H9 (cell line): ENCODE measurements at regions not wholly inside any gene's neighbourhood (a gene's known extent, or its start where the extent isn't known, plus 50 kb on each side); places are given as distances from the start of the nearest gene placed in this dataset.
"Not testable (repeated sequence)": the region's sequence is repeated elsewhere in the genome, so short reads cannot be mapped to it uniquely, and the experiment has no call there.

Experiments used
- DNase-seq: peaks from one replicate; pipeline ENCODE4 v3.0.0-alpha.2; 2017
- H2AFZ ChIP-seq: one replicate; pipeline ENCODE4 v1.6.1; 2013; ENCODE audit warnings: mild to moderate bottlenecking, low read length, control low read depth, moderate library complexity
- H2AK5ac ChIP-seq: 2 replicates; pipeline ENCODE4 v1.6.1; 2013; ENCODE audit warnings: low read length, control low read depth, mixed read lengths; ENCODE audit not compliant: insufficient read length
- H2BK120ac ChIP-seq: one replicate; pipeline ENCODE4 v1.6.1; 2013; ENCODE audit warnings: low read depth, mild to moderate bottlenecking, low read length, control low read depth, inconsistent platforms; ENCODE audit not compliant: poor library complexity, severe bottlenecking
- H2BK12ac ChIP-seq: 2 replicates; pipeline ENCODE4 v1.6.1; 2013; ENCODE audit warnings: low read length, control low read depth, mixed read lengths, low read depth; ENCODE audit not compliant: insufficient read length
- H2BK15ac ChIP-seq: 2 replicates; pipeline ENCODE4 v1.6.1; 2013; ENCODE audit warnings: low read depth, low read length, control low read depth
- H2BK20ac ChIP-seq: one replicate; pipeline ENCODE4 v1.6.1; 2013; ENCODE audit warnings: low read depth, mild to moderate bottlenecking, low read length, control low read depth, inconsistent platforms; ENCODE audit not compliant: poor library complexity, severe bottlenecking
- H2BK5ac ChIP-seq: 2 replicates; pipeline ENCODE4 v1.6.1; 2013; ENCODE audit warnings: low read length, control low read depth, mixed read lengths; ENCODE audit not compliant: insufficient read length
- H3K14ac ChIP-seq: 2 replicates; pipeline ENCODE4 v1.6.1; 2013; ENCODE audit warnings: low read length, control low read depth; ENCODE audit not compliant: insufficient read depth
- H3K18ac ChIP-seq: 2 replicates; pipeline ENCODE4 v1.6.1; 2013; ENCODE audit warnings: low read depth, mild to moderate bottlenecking, mixed read lengths, low read length, control low read depth; ENCODE audit not compliant: insufficient read length
- H3K23ac ChIP-seq: 2 replicates; pipeline ENCODE4 v1.6.1; 2013; ENCODE audit warnings: low read length, control low read depth, mixed read lengths, low read depth; ENCODE audit not compliant: insufficient read length
- H3K23me2 ChIP-seq: 2 replicates; pipeline ENCODE4 v1.6.1; 2013; ENCODE audit warnings: low read depth, mild to moderate bottlenecking, mixed read lengths, low read length, control low read depth; ENCODE audit not compliant: insufficient read length, poor library complexity, severe bottlenecking
- H3K27ac ChIP-seq: 2 replicates; pipeline ENCODE4 v1.5.1; 2013; ENCODE audit warnings: low read length, control low read depth, mixed read lengths, low read depth; ENCODE audit not compliant: insufficient read length
- H3K27me3 ChIP-seq: 2 replicates; pipeline ENCODE4 v1.6.1; 2013; ENCODE audit warnings: low read length, control low read depth, inconsistent platforms; ENCODE audit not compliant: insufficient read depth
- H3K4ac ChIP-seq: 2 replicates; pipeline ENCODE4 v1.6.1; 2013; ENCODE audit warnings: low read depth, mild to moderate bottlenecking, control low read depth, inconsistent platforms, low read length, moderate library complexity
- H3K4me1 ChIP-seq: 2 replicates; pipeline ENCODE4 v1.6.1; 2013; ENCODE audit warnings: low read length, control low read depth, inconsistent platforms; ENCODE audit not compliant: insufficient read depth
- H3K4me2 ChIP-seq: 2 replicates; pipeline ENCODE4 v1.6.1; 2013; ENCODE audit warnings: low read length, control low read depth, mixed read lengths; ENCODE audit not compliant: insufficient read length, insufficient read depth
- H3K56ac ChIP-seq: 2 replicates; pipeline ENCODE4 v1.6.1; 2013; ENCODE audit warnings: low read depth, mild to moderate bottlenecking, mixed read lengths, low read length, control low read depth; ENCODE audit not compliant: insufficient read length
- H3K79me1 ChIP-seq: 2 replicates; pipeline ENCODE4 v1.6.1; 2013; ENCODE audit warnings: low read depth, mild to moderate bottlenecking, moderate library complexity, low read length, control low read depth, inconsistent platforms; ENCODE audit not compliant: insufficient read depth, poor library complexity, severe bottlenecking
- H3K79me2 ChIP-seq: 2 replicates; pipeline ENCODE4 v1.6.1; 2013; ENCODE audit warnings: low read length, control low read depth, inconsistent platforms; ENCODE audit not compliant: insufficient read depth
- H3K9ac ChIP-seq: 2 replicates; pipeline ENCODE4 v1.6.1; 2013; ENCODE audit warnings: low read length, control low read depth, mixed read lengths; ENCODE audit not compliant: insufficient read length; ENCODE audit errors: extremely low read depth
- H3K9me3 ChIP-seq: one replicate; pipeline ENCODE4 v1.6.1; 2013; ENCODE audit warnings: low read depth, low read length, inconsistent platforms; ENCODE audit not compliant: control insufficient read depth
- H3T11ph ChIP-seq: one replicate; pipeline ENCODE4 v1.6.1; 2013; ENCODE audit warnings: mild to moderate bottlenecking, low read length, control low read depth, inconsistent platforms
- H4K20me1 ChIP-seq: one replicate; pipeline ENCODE4 v1.6.1; 2013; ENCODE audit not compliant: control insufficient read depth, insufficient read length, insufficient read depth
- H4K5ac ChIP-seq: 2 replicates; pipeline ENCODE4 v1.6.1; 2013; ENCODE audit warnings: low read depth, mild to moderate bottlenecking, mixed read lengths, low read length, control low read depth; ENCODE audit not compliant: insufficient read length
- H4K8ac ChIP-seq: replicated peaks from 2 replicates; pipeline ENCODE4 v1.6.1; 2013; ENCODE audit warnings: low read length, control low read depth, mixed read lengths, low read depth; ENCODE audit not compliant: insufficient read length
- H4K91ac ChIP-seq: 2 replicates; pipeline ENCODE4 v1.6.1; 2013; ENCODE audit warnings: low read depth, mild to moderate bottlenecking, moderate library complexity, mixed read lengths, low read length, control low read depth; ENCODE audit not compliant: insufficient read length
- H3K27ac Mint-ChIP-seq, 3 experiments: 2 replicates in 2 of 3; 3 replicates in 1 of 3; pipeline ENCODE4 v1.8.0; 2020 to 2021; ENCODE audit warnings: mixed read lengths in 3 of 3, mild to moderate bottlenecking in 1 of 3, moderate library complexity in 1 of 3
- H3K27me3 Mint-ChIP-seq: 2 replicates; pipeline ENCODE4 v1.8.0; 2021; ENCODE audit warnings: low read depth, mild to moderate bottlenecking, moderate library complexity, mixed read lengths
- H3K36me3 Mint-ChIP-seq, 3 experiments: 2 replicates in 2 of 3; 3 replicates in 1 of 3; pipeline ENCODE4 v1.8.0; 2020 to 2021; ENCODE audit warnings: low read depth in 3 of 3, mixed read lengths in 3 of 3; ENCODE audit not compliant: insufficient read depth in 1 of 3
- H3K4me1 Mint-ChIP-seq, 2 experiments: 2 replicates each; pipeline ENCODE4 v1.8.0; 2020; ENCODE audit warnings: mixed read lengths in 2 of 2
- H3K4me3 Mint-ChIP-seq, 2 experiments: 2 replicates in 1 of 2; 3 replicates in 1 of 2; pipeline ENCODE4 v1.8.0; 2020 to 2021; ENCODE audit warnings: mild to moderate bottlenecking in 2 of 2, mixed read lengths in 2 of 2, moderate library complexity in 1 of 2
- H3K9me3 Mint-ChIP-seq, 2 experiments: 2 replicates in 1 of 2; 3 replicates in 1 of 2; pipeline ENCODE4 v1.8.0; 2020; ENCODE audit warnings: mild to moderate bottlenecking in 2 of 2, mixed read lengths in 2 of 2, moderate library complexity in 1 of 2
- WGBS: extraction: QIAGEN DNeasy Blood & Tissue Kit; methylation state at CpG from one replicate; pipeline ENCODE4 v1.1.7; 2013; ENCODE audit warnings: missing lambda C conversion rate, low lambda C conversion rate, mixed read lengths; ENCODE audit not compliant: insufficient read length; ENCODE audit errors: extremely low coverage; 5-methylcytosine and 5-hydroxymethylcytosine counted together

GRCh38 chr9:41353026-41353425 is 163.9 kb upstream of the ZNG1F start:
- H2BK120ac ChIP-seq, H3K4me1 ChIP-seq, H3K4ac ChIP-seq, H2AK5ac ChIP-seq, H3K56ac ChIP-seq, H3K27ac Mint-ChIP-seq, H3K4me2 ChIP-seq, H3K27me3 ChIP-seq, H3K79me2 ChIP-seq, H3K79me1 ChIP-seq, H3K36me3 Mint-ChIP-seq, H2BK5ac ChIP-seq, H2BK20ac ChIP-seq, H4K8ac ChIP-seq, H3K4me1 Mint-ChIP-seq, H3K27me3 Mint-ChIP-seq, H3T11ph ChIP-seq, H3K9me3 ChIP-seq, H4K91ac ChIP-seq, H2BK12ac ChIP-seq, H3K4me3 Mint-ChIP-seq, H2AFZ ChIP-seq, H3K18ac ChIP-seq, DNase-seq, H3K9ac ChIP-seq, H2BK15ac ChIP-seq, H4K5ac ChIP-seq, H3K27ac ChIP-seq, H3K23me2 ChIP-seq, H4K20me1 ChIP-seq, H3K23ac ChIP-seq, H3K14ac ChIP-seq: not testable (repeated sequence)
- WGBS, result no CpG with 5 or more reads among the region's 20 CpGs
- H3K9me3 Mint-ChIP-seq, result peaks cover 2 to 17% of the 10 kb centered on the region in 2 experiments; a peak in 3 of 5 replicates

- H2BK20ac ChIP-seq, H3K79me1 ChIP-seq, H3K27me3 Mint-ChIP-seq, H3K27me3 ChIP-seq, H3K4me1 ChIP-seq, H4K91ac ChIP-seq, H2BK12ac ChIP-seq, H3K79me2 ChIP-seq, H2BK5ac ChIP-seq, H4K5ac ChIP-seq, H4K20me1 ChIP-seq, H3T11ph ChIP-seq, H3K4me3 Mint-ChIP-seq, H2AFZ ChIP-seq, H3K9me3 ChIP-seq, H2BK120ac ChIP-seq, H3K36me3 Mint-ChIP-seq, H3K56ac ChIP-seq, H3K23me2 ChIP-seq, H3K14ac ChIP-seq, DNase-seq, H3K4me2 ChIP-seq, H2BK15ac ChIP-seq, H2AK5ac ChIP-seq, H3K23ac ChIP-seq, H3K18ac ChIP-seq, H3K4ac ChIP-seq, H4K8ac ChIP-seq, H3K27ac ChIP-seq, H3K27ac Mint-ChIP-seq, H3K4me1 Mint-ChIP-seq, H3K9ac ChIP-seq: not testable (repeated sequence)
- WGBS, result no CpG with 5 or more reads among the region's 20 CpGs
- H3K9me3 Mint-ChIP-seq, result peaks cover under 1 to 12% of the 10 kb centered on the region in 2 experiments; a peak in 2 of 5 replicates
These were observed 163.3 kb upstream of the ZNG1F start for GRCh38 chr9:41352390-41352789.
